ENCODE measurements at regions not wholly inside any gene's neighbourhood (a gene's known extent, or its start where the extent isn't known, plus 50 kb on each side); places are given as distances from the start of the nearest gene placed in this dataset.
A peak's percentile ranks its signal among the peaks of the same experiment; 100 is the strongest.

GRCh38 chr5:125408448-125409233 lies 662.2 kb upstream of the ZNF608 start:
- DNase-seq, result no peak

- DNase-seq, result no peak
These were observed 662.9 kb upstream of the ZNF608 start for GRCh38 chr5:125409234-125409860.

- no peak for DNase-seq
These were observed 663.6 kb upstream of the ZNF608 start for GRCh38 chr5:125409861-125410536.

- DNase-seq, result no peak
These were observed 664.2 kb upstream of the ZNF608 start for GRCh38 chr5:125410537-125411070.

GRCh38 chr5:125411071-125411743 lies 664.8 kb upstream of the ZNF608 start:
- peak; percentile 56 for DNase-seq

- DNase-seq, result peak; percentile 45
These were observed 665.5 kb upstream of the ZNF608 start for GRCh38 chr5:125411744-125412560.

GRCh38 chr5:125412561-125413495 lies 666.4 kb upstream of the ZNF608 start:
- DNase-seq, result peak; percentile 90

GRCh38 chr5:125413496-125414274 lies 667.2 kb upstream of the ZNF608 start:
- DNase-seq, result no peak

GRCh38 chr5:125415126-125415525 lies 668.7 kb upstream of the ZNF608 start:
- no peak for DNase-seq

- no peak for DNase-seq
These were observed 669.6 kb upstream of the ZNF608 start for GRCh38 chr5:125416055-125416454.

GRCh38 chr5:125421006-125421405 lies 674.6 kb upstream of the ZNF608 start:
- DNase-seq, result no peak

GRCh38 chr5:125422342-125422741 lies 675.9 kb upstream of the ZNF608 start:
- DNase-seq, result no peak

GRCh38 chr5:125424402-125425141 lies 678.1 kb upstream of the ZNF608 start:
- DNase-seq, result no peak

- DNase-seq, result no peak
These were observed 683.1 kb upstream of the ZNF608 start for GRCh38 chr5:125429498-125429897.

- no peak for DNase-seq
These were observed 687.0 kb upstream of the ZNF608 start for GRCh38 chr5:125433457-125433856.

- DNase-seq, result no peak
These were observed 692.8 kb upstream of the ZNF608 start for GRCh38 chr5:125439243-125439642.

GRCh38 chr5:125440905-125441304 lies 694.5 kb upstream of the ZNF608 start:
- no peak for DNase-seq

- DNase-seq, result no peak
These were observed 700.5 kb upstream of the ZNF608 start for GRCh38 chr5:125446986-125447385.

- DNase-seq, result no peak
These were observed 704.3 kb upstream of the ZNF608 start for GRCh38 chr5:125450771-125451170.
